OCI-LY7 (cell line): ENCODE measurements at regions not wholly inside any gene's neighbourhood (a gene's known extent, or its start where the extent isn't known, plus 50 kb on each side); places are given as distances from the start of the nearest gene placed in this dataset.

Source experiments
- BruUV-seq: library from RNA; stranded (reverse); fragments of 400-500 nt; replicated peaks from 2 replicates; lab custom pipeline; 2021; lab: Mats Ljungman, UMichigan
- CTCF ChIA-PET: fragments of 300-600 bp; sonication (Branson Sonifier 250); formaldehyde crosslinking; loops from one replicate; lab custom pipeline; 2022; ENCODE audit warnings: antibody characterized with exemption; ENCODE audit not compliant: unreplicated experiment; lab: Charles Lee
- POLR2A ChIA-PET: fragments of 300-600 bp; sonication (Branson Sonifier 250); formaldehyde crosslinking; loops from one replicate; lab custom pipeline; 2022; ENCODE audit warnings: antibody characterized with exemption; lab: Charles Lee
- DNase-seq: peaks from one replicate; pipeline ENCODE4 v3.0.0-alpha.2; 2015; ENCODE audit warnings: low spot score
- H2AFZ ChIP-seq: fragments of 200-600 bp; sonication (generic), shearing (Covaris generic); 2 replicates; pipeline ENCODE4 v1.6.1; 2014; ENCODE audit warnings: mild to moderate bottlenecking, antibody characterized with exemption, low read length, moderate library complexity
- H3K27ac ChIP-seq: fragments of 200-600 bp; sonication (generic); 2 replicates; pipeline ENCODE4 v1.5.1; 2014; ENCODE audit warnings: mixed run types, low read depth, mild to moderate bottlenecking, moderate library complexity, low read length, inconsistent platforms; ENCODE audit not compliant: poor library complexity, severe bottlenecking
- H3K36me3 ChIP-seq: fragments of 200-600 bp; sonication (generic); 2 replicates; pipeline ENCODE4 v1.6.1; 2014; ENCODE audit warnings: mild to moderate bottlenecking, antibody characterized with exemption, low read length, moderate library complexity, mixed read lengths; ENCODE audit not compliant: insufficient read depth
- H3K4me1 ChIP-seq: fragments of 200-600 bp; sonication (generic); 2 replicates; pipeline ENCODE4 v1.5.1; 2014; ENCODE audit warnings: mild to moderate bottlenecking, low read length; ENCODE audit not compliant: insufficient read depth, poor library complexity, severe bottlenecking
- H3K4me2 ChIP-seq: fragments of 200-600 bp; sonication (generic); 2 replicates; pipeline ENCODE4 v1.6.1; 2014; ENCODE audit warnings: mild to moderate bottlenecking, low read length
- H3K4me3 ChIP-seq: fragments of 200-600 bp; sonication (generic); 2 replicates; pipeline ENCODE4 v1.5.1; 2014; ENCODE audit warnings: mild to moderate bottlenecking, low read depth, low read length; ENCODE audit not compliant: poor library complexity, severe bottlenecking
- H3K79me2 ChIP-seq: fragments of 200-600 bp; sonication (generic); 2 replicates; pipeline ENCODE4 v1.6.1; 2016; ENCODE audit warnings: low read depth, mild to moderate bottlenecking, low read length, moderate library complexity, mixed read lengths; ENCODE audit not compliant: insufficient read depth
- H3K9me2 ChIP-seq: fragments of 200-600 bp; sonication (generic); 2 replicates; pipeline ENCODE4 v1.6.1; 2016; ENCODE audit warnings: mild to moderate bottlenecking, low read length, mixed read lengths; ENCODE audit not compliant: insufficient read depth
- H3K9me3 ChIP-seq: fragments of 200-600 bp; sonication (generic); 2 replicates; pipeline ENCODE4 v1.6.1; 2014; ENCODE audit warnings: mild to moderate bottlenecking, mixed run types, low read length, mixed read lengths
- H4K20me1 ChIP-seq: fragments of 200-600 bp; sonication (generic); 2 replicates; pipeline ENCODE4 v1.6.1; 2014; ENCODE audit warnings: mild to moderate bottlenecking, antibody characterized with exemption, low read length, moderate library complexity, mixed read lengths; ENCODE audit not compliant: insufficient read depth
- EZH2phosphoT487 ChIP-seq: fragments of 200-600 bp; sonication (generic); IDR thresholded peaks from 2 replicates; pipeline ENCODE4 v1.6.1; 2018; ENCODE audit warnings: low read depth, borderline replicate concordance, mild to moderate bottlenecking, mixed run types, antibody characterized with exemption, low read length, moderate library complexity, mixed read lengths
- intact Hi-C: fragments of 100-400 bp; cut with micrococcal nuclease; formaldehyde crosslinking; loops from one replicate; pipeline ENCODE4 v1.10.0; 2022; ENCODE audit not compliant: unreplicated experiment
- TF ChIP-seq, protein P1 (sequence below): fragments of 200-600 bp; sonication (generic); conservative IDR thresholded peaks from 2 replicates; pipeline ENCODE4 v1.5.1; 2014; ENCODE audit warnings: mild to moderate bottlenecking, antibody characterized with exemption, low read length, moderate library complexity, mixed read lengths

DNA sequence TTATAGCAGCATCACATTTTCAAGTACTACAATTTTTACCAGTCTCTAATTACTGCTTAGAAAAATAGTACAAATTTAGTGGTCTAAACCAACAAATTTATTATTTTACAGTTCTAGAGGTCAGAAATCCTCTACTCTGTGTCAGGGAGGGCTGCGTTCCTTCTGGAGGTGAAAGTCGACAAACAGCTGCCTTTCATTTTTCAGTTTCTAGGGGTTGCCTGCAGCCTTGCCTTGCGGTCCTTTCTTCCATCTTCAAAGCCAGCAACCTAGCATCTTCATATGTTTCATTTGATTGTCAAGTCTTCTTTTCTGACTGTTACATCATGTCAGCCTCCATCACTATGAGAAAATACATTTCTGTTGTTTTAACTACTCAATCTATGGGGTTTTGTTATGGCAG lies 1022.1 kb downstream of the CDH18 start:
- no peak overlapping the region for H3K4me3 ChIP-seq
- H3K4me1 ChIP-seq = peaks cover 9% of the 10 kb centered on the region
- TF ChIP-seq, protein P1, sequence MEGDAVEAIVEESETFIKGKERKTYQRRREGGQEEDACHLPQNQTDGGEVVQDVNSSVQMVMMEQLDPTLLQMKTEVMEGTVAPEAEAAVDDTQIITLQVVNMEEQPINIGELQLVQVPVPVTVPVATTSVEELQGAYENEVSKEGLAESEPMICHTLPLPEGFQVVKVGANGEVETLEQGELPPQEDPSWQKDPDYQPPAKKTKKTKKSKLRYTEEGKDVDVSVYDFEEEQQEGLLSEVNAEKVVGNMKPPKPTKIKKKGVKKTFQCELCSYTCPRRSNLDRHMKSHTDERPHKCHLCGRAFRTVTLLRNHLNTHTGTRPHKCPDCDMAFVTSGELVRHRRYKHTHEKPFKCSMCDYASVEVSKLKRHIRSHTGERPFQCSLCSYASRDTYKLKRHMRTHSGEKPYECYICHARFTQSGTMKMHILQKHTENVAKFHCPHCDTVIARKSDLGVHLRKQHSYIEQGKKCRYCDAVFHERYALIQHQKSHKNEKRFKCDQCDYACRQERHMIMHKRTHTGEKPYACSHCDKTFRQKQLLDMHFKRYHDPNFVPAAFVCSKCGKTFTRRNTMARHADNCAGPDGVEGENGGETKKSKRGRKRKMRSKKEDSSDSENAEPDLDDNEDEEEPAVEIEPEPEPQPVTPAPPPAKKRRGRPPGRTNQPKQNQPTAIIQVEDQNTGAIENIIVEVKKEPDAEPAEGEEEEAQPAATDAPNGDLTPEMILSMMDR = no peak
- TF ChIP-seq EZH2phosphoT487 = no peak
- H4K20me1 ChIP-seq = no peaks in the 10 kb centered on the region
- H2AFZ ChIP-seq = no peak overlapping the region
- H3K79me2 ChIP-seq = no peaks in the 10 kb centered on the region
- ChIA-PET CTCF (no interaction called here), POLR2A (no interaction called here)
- intact Hi-C loops = no loop called here
- DNase-seq = no peak
- H3K4me2 ChIP-seq = no peak overlapping the region
- H3K9me3 ChIP-seq = no peaks in the 10 kb centered on the region
- H3K36me3 ChIP-seq = no peaks in the 10 kb centered on the region
- no peaks in the 10 kb centered on the region for H3K9me2 ChIP-seq
- no TSS peak for BruUV-seq
- no peak overlapping the region for H3K27ac ChIP-seq

DNA sequence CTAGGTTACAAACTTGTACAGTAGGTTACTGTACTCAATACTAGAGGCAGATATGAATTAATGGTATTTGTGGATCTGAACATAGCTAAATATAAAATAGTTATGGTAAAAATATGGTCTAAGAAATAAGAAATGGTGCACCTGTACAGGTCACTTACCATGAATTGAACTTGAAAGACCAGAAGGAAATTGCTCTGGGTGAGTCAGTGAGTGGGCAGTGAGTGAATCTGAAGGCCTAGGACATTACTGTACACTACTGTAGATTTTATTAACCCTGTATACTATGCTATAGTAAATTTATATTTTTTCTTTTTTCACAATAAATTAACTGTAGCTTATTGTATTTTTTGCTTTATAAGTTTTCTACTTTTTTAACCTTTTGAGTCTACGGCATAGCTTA lies 1020.4 kb downstream of the CDH18 start:
- TF ChIP-seq, protein P1 = no peak
- TF ChIP-seq EZH2phosphoT487 = no peak
- peaks cover 9% of the 10 kb centered on the region for H3K4me1 ChIP-seq
- H2AFZ ChIP-seq = no peak overlapping the region
- DNase-seq = no peak
- intact Hi-C loops = no loop called here
- no peak overlapping the region for H3K27ac ChIP-seq
- H3K36me3 ChIP-seq = no peaks in the 10 kb centered on the region
- H3K9me2 ChIP-seq = no peaks in the 10 kb centered on the region
- H3K9me3 ChIP-seq = no peaks in the 10 kb centered on the region
- no TSS peak for BruUV-seq
- ChIA-PET POLR2A (interaction anchor here (0.6 to 2.1 kb wide), 6 partner anchors 11 to 545 kb away, joined by 3 to 5 read pairs (median 3); no protein-coding TSS in a partner anchor), CTCF (no interaction called here)
- no peaks in the 10 kb centered on the region for H4K20me1 ChIP-seq
- no peak overlapping the region for H3K4me3 ChIP-seq
- H3K4me2 ChIP-seq = no peak overlapping the region
- H3K79me2 ChIP-seq = no peaks in the 10 kb centered on the region

DNA sequence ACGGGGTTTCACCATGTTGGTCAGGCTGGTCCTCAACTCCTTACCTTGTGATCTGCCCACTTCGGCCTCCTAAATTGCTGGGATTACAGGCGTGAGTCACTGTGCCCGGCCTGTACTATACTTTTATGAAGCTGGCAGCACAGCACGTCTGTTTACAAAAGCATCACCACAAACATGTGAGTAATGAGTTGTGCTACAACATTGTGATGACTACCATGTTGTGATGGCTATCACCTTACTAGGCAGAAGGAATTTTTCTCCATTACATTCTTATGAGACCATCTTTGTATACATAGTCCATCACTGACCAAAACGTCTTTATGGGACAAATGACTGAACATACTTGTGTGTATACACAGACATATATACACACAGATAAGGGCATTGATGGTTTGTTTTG lies 1019.0 kb downstream of the CDH18 start:
- no peak for DNase-seq
- POLR2A ChIA-PET = interaction anchor here (1.0 to 2.1 kb wide), 3 partner anchors 28 to 324 kb away, joined by 3 to 5 read pairs (median 3); no protein-coding TSS in a partner anchor
- CTCF ChIA-PET = no interaction called here
- Histone ChIP-seq H3K9me3 (no peaks in the 10 kb centered on the region), H3K4me1 (peaks cover 9% of the 10 kb centered on the region), H3K9me2 (no peaks in the 10 kb centered on the region), H3K79me2 (no peaks in the 10 kb centered on the region), H3K36me3 (no peaks in the 10 kb centered on the region), H3K4me2 (no peak overlapping the region), H3K27ac (no peak overlapping the region), H3K4me3 (no peak overlapping the region), H4K20me1 (no peaks in the 10 kb centered on the region), H2AFZ (no peak overlapping the region)
- intact Hi-C loops = no loop called here
- BruUV-seq = no TSS peak
- TF ChIP-seq, protein P1 = no peak
- no peak for TF ChIP-seq EZH2phosphoT487
